Fibroblast of lung (primary cell): ENCODE measurements at regions not wholly inside any gene's neighbourhood (a gene's known extent, or its start where the extent isn't known, plus 50 kb on each side); places are given as distances from the start of the nearest gene placed in this dataset.

Experiments
- DNase-seq, 2 donors: peaks; one replicate each; pipeline versions ENCODE4 v3.0.0 to v3.0.0-alpha.2; 2010; ENCODE audit warnings: low read depth in 2 of 2
- H2AFZ ChIP-seq: 2 replicates; pipeline ENCODE4 v1.5.1; 2012; ENCODE audit warnings: low read length, control low read depth, inconsistent platforms
- H3K27ac ChIP-seq: 2 replicates; pipeline ENCODE4 v1.5.1; 2011; ENCODE audit warnings: low read length, control low read depth; ENCODE audit not compliant: insufficient read depth
- H3K27me3 ChIP-seq: 2 replicates; pipeline ENCODE4 v1.5.1; 2011; ENCODE audit warnings: mild to moderate bottlenecking, low read length; ENCODE audit not compliant: control insufficient read depth, insufficient read depth
- H3K36me3 ChIP-seq: 2 replicates; pipeline ENCODE4 v1.5.1; 2011; ENCODE audit warnings: low read length; ENCODE audit not compliant: control insufficient read depth, insufficient read depth
- H3K4me1 ChIP-seq: 2 replicates; pipeline ENCODE4 v1.5.1; 2011; ENCODE audit warnings: low read length; ENCODE audit not compliant: control insufficient read depth, insufficient read depth; ENCODE audit errors: extremely low read depth
- H3K4me2 ChIP-seq: 2 replicates; pipeline ENCODE4 v1.5.1; 2011; ENCODE audit warnings: low read length, control low read depth; ENCODE audit not compliant: insufficient read depth; ENCODE audit errors: extremely low read depth
- H3K4me3 ChIP-seq, 4 experiments: fragments of 200-600 bp in 1 of 4; sonication (generic) in 1 of 4; replicated peaks in 1 of 4; 2 replicates each; pipeline ENCODE4 v1.5.1; 2011 to 2016; ENCODE audit warnings: low read length in 4 of 4, low read depth in 3 of 4, mild to moderate bottlenecking in 3 of 4, control low read depth in 2 of 4, inconsistent platforms in 1 of 4, mixed read lengths in 1 of 4; ENCODE audit not compliant: insufficient read depth in 1 of 4; ENCODE audit errors: control extremely low read depth in 1 of 4
- H3K79me2 ChIP-seq: 2 replicates; pipeline ENCODE4 v1.5.1; 2012; ENCODE audit warnings: mild to moderate bottlenecking, low read length, inconsistent platforms; ENCODE audit not compliant: control insufficient read depth, insufficient read depth
- H3K9ac ChIP-seq: 2 replicates; pipeline ENCODE4 v1.5.1; 2011; ENCODE audit warnings: mild to moderate bottlenecking, low read length, control low read depth; ENCODE audit not compliant: insufficient read depth
- H3K9me3 ChIP-seq: 2 replicates; pipeline ENCODE4 v1.5.1; 2012; ENCODE audit warnings: low read depth, low read length; ENCODE audit not compliant: control insufficient read depth, insufficient read depth
- H4K20me1 ChIP-seq: 2 replicates; pipeline ENCODE4 v1.5.1; 2011; ENCODE audit warnings: low read length; ENCODE audit not compliant: control insufficient read depth, insufficient read depth; ENCODE audit errors: extremely low read depth
- CTCF ChIP-seq, 2 donors: IDR thresholded peaks in 1 of 2; conservative IDR thresholded peaks in 1 of 2; 1 replicate in 1 of 2; 2 replicates in 1 of 2; pipeline ENCODE4 v1.5.1; 2011 to 2012; ENCODE audit warnings: low read length in 2 of 2, control low read depth in 1 of 2, inconsistent platforms in 1 of 2, low read depth in 1 of 2, mild to moderate bottlenecking in 1 of 2
- EZH2 ChIP-seq: IDR thresholded peaks from 2 replicates; pipeline ENCODE4 v1.5.1; 2012; ENCODE audit warnings: low read length, control low read depth, mild to moderate bottlenecking; ENCODE audit errors: missing control alignments

- no peak overlapping the region for H2AFZ ChIP-seq
- H3K9me3 ChIP-seq: no peaks in the 10 kb centered on the region
- DNase-seq: no peak
- H3K4me3 ChIP-seq: no peak overlapping the region
- no peaks in the 10 kb centered on the region for H3K79me2 ChIP-seq
- H3K27me3 ChIP-seq: no peaks in the 10 kb centered on the region
- H3K36me3 ChIP-seq: no peaks in the 10 kb centered on the region
- TF ChIP-seq CTCF (conservative IDR thresholded peaks at IDR 0.05 in 1 of 2, IDR thresholded peaks at IDR 0.05 in 1 of 2; ENCODE audit: low read depth in 1 of 2, low read length in 2 of 2): no peak
- no peak for TF ChIP-seq EZH2
- no peak overlapping the region for H3K9ac ChIP-seq
- no peaks in the 10 kb centered on the region for H4K20me1 ChIP-seq
- no peak overlapping the region for H3K4me2 ChIP-seq
- H3K27ac ChIP-seq: no peak overlapping the region
- H3K4me1 ChIP-seq: no peaks in the 10 kb centered on the region
These were observed 218.4 kb downstream of the MAFB start for GRCh38 chr20:40470445-40471260.

GRCh38 chr20:40468759-40469158 is 220.3 kb downstream of the MAFB start:
- H3K27ac ChIP-seq: no peak overlapping the region
- H3K36me3 ChIP-seq: no peaks in the 10 kb centered on the region
- no peaks in the 10 kb centered on the region for H3K4me1 ChIP-seq
- TF ChIP-seq EZH2: no peak
- TF ChIP-seq CTCF (conservative IDR thresholded peaks at IDR 0.05 in 1 of 2, IDR thresholded peaks at IDR 0.05 in 1 of 2; ENCODE audit: low read depth in 1 of 2, low read length in 2 of 2): no peak
- H3K79me2 ChIP-seq: no peaks in the 10 kb centered on the region
- no peaks in the 10 kb centered on the region for H3K27me3 ChIP-seq
- no peaks in the 10 kb centered on the region for H4K20me1 ChIP-seq
- H3K9me3 ChIP-seq: no peaks in the 10 kb centered on the region
- H3K9ac ChIP-seq: no peak overlapping the region
- H3K4me2 ChIP-seq: no peak overlapping the region
- H2AFZ ChIP-seq: no peak overlapping the region
- H3K4me3 ChIP-seq: no peak overlapping the region
- no peak for DNase-seq

GRCh38 chr20:40467703-40468411 is 221.2 kb downstream of the MAFB start:
- no peak overlapping the region for H3K9ac ChIP-seq
- no peaks in the 10 kb centered on the region for H3K79me2 ChIP-seq
- no peak for DNase-seq
- H3K9me3 ChIP-seq: no peaks in the 10 kb centered on the region
- no peak overlapping the region for H3K4me2 ChIP-seq
- no peak overlapping the region for H3K27ac ChIP-seq
- H3K36me3 ChIP-seq: no peaks in the 10 kb centered on the region
- no peaks in the 10 kb centered on the region for H3K4me1 ChIP-seq
- no peak overlapping the region for H3K4me3 ChIP-seq
- no peak overlapping the region for H2AFZ ChIP-seq
- TF ChIP-seq CTCF (conservative IDR thresholded peaks at IDR 0.05 in 1 of 2, IDR thresholded peaks at IDR 0.05 in 1 of 2; ENCODE audit: low read depth in 1 of 2, low read length in 2 of 2): no peak
- no peak for TF ChIP-seq EZH2
- no peaks in the 10 kb centered on the region for H4K20me1 ChIP-seq
- no peaks in the 10 kb centered on the region for H3K27me3 ChIP-seq
